Uterus (tissue), 2 donors: ENCODE measurements at regions not wholly inside any gene's neighbourhood (a gene's known extent, or its start where the extent isn't known, plus 50 kb on each side); places are given as distances from the start of the nearest gene placed in this dataset.

ENCODE experiments used
- CTCF ChIP-seq, 4 experiments: fragments of 200-600 bp in 2 of 4; fragments of 450-650 bp in 2 of 4; sonication (generic) in 2 of 4; IDR thresholded peaks; one replicate each; pipeline ENCODE4 v1.5.1; 2016 to 2019; ENCODE audit warnings: antibody characterized with exemption in 4 of 4, mild to moderate bottlenecking in 2 of 4, moderate library complexity in 1 of 4
- POLR2A ChIP-seq, 2 donors: fragments of 450-650 bp; IDR thresholded peaks; one replicate each; pipeline ENCODE4 v1.6.1; 2016; ENCODE audit warnings: antibody characterized with exemption in 2 of 2, mild to moderate bottlenecking in 1 of 2, moderate library complexity in 1 of 2

- TF ChIP-seq POLR2A (IDR thresholded peaks at IDR 0.05) = no peak
- TF ChIP-seq CTCF (IDR thresholded peaks at IDR 0.05) = no peak
These were observed 214.0 kb downstream of the TRPC6 start for GRCh38 chr11:101369835-101370234.
